Hematopoietic multipotent progenitor cell (in vitro differentiated cells): ENCODE measurements at regions not wholly inside any gene's neighbourhood (a gene's known extent, or its start where the extent isn't known, plus 50 kb on each side); places are given as distances from the start of the nearest gene placed in this dataset.
"Not testable (repeated sequence)": the region's sequence is repeated elsewhere in the genome, so short reads cannot be mapped to it uniquely, and the experiment has no call there.

Experiments used
- DNase-seq, 3 donors: peaks; one replicate each; pipeline ENCODE4 v3.0.0-alpha.2; 2011 to 2015; ENCODE audit warnings: low read depth in 2 of 3, low spot score in 2 of 3

DNA sequence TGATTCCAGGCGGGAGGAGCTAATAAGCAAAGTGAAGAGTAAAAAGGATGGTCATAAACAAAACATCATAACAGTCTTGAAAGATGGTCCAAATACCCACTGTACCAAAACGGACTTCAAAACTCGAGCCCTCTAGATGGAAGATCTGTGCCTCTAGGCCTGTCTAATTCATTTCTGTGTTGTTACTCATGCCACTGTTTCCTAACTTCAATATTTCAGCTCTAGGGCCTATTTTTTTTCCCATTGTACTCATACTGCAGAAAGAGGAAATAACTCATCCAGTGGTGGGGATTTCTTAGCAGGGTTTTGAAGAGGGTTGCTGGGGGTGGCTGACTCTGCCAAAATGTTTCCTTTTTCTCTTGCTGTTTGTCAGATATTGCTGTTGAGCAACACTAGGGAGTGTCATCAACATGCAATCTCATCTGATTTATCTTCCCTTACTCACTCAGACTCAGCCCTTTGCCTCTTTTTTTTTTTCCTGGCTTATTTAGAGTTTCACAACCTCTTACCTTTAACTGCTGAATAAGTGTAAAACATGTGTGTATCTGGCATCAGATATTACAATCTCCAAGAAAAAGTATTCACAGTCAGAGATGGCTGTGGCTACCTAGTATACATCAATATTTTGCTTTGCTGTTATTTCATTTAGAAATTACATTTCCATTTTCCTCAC lies 189.6 kb downstream of the DUSP6 start:
- peak in 2 of 3 donors; percentile 93 to 95 for DNase-seq

DNA sequence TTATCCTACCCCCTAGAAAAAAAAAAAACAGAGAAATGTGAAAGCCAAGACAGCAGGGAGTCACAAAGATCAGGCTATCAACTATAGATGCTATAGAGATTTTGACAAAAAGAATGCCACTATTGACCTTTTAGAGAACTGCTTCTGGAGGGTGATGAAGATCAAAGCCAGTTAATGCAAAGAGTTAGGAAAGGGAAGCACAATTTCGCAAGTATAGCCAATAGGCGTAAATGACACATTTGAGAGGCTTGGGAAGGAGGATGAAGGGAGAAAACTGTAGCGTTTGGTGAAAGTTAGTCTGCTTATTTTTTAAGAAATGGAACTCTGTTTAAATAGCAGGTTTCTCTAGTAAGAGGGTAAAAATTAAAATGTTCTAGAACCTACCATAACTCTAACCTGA lies 190.7 kb downstream of the DUSP6 start:
- DNase-seq = no peak

GRCh38 chr12:89160716-89161123 lies 191.6 kb downstream of the DUSP6 start:
- no peak for DNase-seq

GRCh38 chr12:89157413-89157812 lies 194.9 kb downstream of the DUSP6 start:
- no peak for DNase-seq

GRCh38 chr12:89156862-89157262 lies 195.4 kb downstream of the DUSP6 start:
- DNase-seq = no peak

DNA sequence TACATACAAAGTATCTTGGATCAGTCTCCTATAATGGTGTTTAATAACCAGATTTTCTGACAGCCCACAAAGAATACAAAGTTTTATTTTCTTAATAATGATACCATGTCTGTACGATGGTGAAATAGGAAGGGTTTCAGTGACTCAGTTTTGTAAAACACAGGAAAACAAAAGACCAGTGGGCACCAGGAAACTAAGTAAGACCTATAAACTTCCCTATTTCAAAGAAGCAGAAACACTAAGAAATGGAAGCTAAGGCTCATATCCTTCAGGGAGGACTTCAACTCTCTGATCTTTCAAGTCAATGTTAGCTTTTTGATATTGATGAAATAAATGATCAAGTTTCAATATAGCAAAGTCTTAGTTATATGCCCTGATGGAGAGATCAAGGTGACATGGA lies 196.0 kb downstream of the DUSP6 start:
- DNase-seq = peak in 1 of 3 donors; percentile 36

DNA sequence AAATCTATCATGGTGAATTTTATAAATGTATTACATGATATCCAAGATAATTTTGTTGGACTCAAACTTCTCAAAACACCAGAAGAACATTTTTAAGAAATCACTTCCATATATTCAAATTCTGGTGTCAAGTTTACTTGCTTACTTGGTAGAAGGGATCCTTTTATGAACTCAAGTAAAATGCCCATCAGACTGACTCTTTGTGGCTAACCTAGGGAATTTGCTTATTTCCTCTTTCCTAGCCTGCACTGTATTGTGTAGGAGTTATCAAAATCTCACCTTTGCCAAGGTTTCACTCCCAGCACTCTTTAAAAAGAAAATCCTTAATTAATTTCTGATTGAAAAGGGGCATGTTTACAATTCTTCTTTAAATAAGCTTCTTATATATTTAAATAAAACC lies 196.5 kb downstream of the DUSP6 start:
- no peak for DNase-seq

DNA sequence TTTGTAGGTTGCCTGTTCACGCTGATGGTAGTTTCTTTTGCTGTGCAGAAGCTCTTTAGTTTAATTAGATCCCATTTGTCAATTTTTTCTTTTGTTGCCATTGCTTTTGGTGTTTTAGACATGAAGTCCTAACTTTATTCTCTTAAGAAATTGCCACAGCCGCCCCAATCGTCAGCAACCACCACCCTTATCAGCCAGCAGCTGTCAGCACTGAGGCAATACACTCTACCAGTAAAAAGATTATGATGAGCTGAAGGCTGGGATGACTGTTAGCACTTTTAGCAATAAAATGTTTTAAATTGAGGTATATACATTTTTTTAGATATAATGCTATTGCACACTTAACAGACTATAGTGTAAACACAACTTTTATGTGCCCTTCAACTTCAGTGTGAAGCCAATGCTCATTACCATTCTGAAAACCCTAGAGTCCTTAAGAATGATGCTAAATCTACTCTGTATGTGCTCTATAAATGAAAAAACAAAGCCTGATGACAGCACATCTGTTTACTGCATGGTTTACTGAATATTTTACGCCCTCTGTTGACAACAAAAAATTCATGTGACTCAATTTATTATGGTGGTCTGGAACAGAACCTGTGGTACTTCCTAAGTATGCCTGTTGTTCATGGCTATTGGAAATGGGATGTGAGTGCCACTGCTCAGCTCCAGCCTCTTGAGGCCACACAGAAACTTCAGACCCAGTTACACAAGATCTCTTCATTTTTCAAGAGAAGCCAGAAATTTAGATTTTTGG lies 197.4 kb downstream of the DUSP6 start:
- DNase-seq = no peak

GRCh38 chr12:89153341-89153740 lies 199.0 kb downstream of the DUSP6 start:
- DNase-seq = no peak

GRCh38 chr12:89151536-89151935 lies 200.8 kb downstream of the DUSP6 start:
- DNase-seq = no peak

DNA sequence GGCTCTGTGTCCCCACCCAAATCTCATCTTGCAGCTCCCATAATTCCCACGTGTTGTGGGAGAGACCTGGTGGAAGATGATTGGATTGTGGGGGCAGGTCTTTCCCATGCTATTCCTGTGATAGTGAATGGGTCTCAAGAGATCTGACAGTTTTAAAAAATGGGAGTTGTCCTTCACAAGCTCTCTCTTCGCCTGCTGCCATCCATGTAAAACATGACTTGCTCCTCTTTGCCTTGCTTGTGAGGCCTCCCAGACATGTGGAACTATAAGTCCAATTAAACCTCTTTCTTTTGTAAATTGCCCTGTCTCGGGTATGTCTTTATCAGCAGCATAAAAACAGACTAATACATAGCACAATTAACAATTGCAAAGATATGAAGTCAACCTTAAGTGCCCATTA lies 201.5 kb downstream of the DUSP6 start:
- not testable (repeated sequence) for DNase-seq

DNA sequence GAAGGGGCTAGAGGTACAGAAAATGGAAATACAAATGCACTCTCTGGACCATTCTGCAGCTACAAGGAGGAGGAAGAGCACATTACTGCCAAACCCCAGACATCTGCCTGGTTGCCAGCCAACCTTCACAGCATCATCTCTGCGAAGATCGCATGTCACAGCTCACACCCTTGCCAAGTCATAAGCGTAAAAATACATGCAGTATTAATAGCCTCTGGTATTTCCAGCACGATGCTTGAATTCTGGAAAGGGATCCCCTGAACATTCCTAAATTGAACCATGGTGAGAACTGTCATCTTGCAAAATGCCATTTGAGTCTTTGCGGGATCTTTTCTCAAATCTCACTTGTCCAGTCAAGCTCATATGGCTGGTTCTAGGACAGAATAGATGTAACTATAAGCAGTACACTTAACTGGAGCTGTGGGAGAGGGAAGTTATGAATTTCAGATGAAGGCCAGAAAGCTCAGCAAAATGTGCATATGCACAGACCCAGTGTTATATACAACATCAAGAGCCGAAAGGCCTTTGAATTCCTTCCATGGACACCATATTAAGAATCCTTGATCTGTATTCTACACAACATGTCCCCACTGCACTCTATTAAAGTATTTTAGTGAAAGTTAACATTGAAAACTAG lies 211.6 kb downstream of the DUSP6 start:
- no peak for DNase-seq

- no peak for DNase-seq
These were observed 212.2 kb downstream of the DUSP6 start for GRCh38 chr12:89140141-89140540.

- no peak for DNase-seq
These were observed 212.9 kb downstream of the DUSP6 start for GRCh38 chr12:89139390-89139789.

DNA sequence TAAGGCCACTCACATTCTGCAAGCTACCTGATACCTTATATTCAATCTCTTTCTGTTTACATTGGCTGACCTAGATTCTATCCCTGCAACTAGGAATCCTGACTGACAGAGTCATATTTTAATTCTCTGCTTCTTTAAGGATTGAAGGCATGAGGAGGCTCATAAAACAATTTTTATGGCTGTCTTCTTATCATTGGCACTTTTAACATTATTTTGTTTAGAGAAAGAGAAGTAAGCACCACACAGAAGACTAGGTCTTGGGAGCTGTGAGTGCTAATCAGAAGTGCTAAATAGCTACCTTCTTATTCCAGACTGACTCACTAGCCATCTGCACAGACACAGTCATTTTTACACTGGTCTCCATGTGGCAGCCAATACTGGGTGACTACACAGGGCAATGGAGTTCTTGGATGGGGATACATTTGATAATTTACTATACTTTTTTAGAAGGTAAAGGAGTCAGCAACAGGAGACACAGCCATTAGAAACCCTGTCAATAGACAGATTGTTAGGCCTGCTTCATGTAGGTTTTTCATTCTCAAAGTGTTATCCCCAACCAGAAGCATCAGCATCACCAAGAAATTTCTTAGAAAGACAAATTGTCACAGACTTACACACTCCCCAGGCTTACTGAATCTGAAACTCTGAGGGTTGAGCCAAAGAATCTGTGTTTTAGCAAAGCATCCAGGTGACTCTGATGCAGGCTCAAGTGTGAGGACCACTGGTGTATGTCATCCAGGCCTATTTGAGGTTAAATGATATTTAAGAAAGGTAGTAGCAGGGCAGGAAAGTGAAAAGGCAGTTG lies 214.1 kb downstream of the DUSP6 start:
- DNase-seq = no peak

DNA sequence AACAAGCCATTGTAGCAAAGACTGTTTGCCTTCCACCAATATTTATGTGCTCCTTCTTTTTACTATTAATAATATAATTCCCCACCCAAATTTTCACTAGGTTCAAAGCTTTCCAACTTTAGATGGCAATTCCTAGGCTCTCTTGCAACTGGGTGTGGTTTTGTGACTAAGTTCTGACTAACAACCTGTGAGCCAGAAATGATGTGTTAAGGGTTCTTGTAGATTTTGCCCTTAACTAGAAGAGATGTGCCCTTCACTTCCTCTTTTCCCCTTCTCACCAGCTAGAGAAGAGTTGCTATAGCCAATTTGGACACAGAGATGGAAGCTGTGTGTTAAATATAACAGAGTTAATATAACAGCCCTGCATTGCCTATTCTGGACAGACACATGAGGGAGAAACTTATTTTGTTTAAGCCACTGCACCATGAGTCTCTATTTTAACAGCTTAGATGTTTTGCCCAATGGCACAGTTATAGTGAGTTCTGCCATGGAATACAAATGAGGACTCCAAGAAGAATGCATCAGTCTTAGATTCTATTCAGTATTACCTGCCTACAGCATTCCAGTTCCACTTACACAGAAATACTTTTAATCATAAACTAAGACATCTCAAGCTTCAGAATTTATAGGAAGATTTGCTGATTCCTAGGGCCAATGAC lies 216.2 kb downstream of the DUSP6 start:
- peak in 1 of 3 donors; percentile 42 for DNase-seq

DNA sequence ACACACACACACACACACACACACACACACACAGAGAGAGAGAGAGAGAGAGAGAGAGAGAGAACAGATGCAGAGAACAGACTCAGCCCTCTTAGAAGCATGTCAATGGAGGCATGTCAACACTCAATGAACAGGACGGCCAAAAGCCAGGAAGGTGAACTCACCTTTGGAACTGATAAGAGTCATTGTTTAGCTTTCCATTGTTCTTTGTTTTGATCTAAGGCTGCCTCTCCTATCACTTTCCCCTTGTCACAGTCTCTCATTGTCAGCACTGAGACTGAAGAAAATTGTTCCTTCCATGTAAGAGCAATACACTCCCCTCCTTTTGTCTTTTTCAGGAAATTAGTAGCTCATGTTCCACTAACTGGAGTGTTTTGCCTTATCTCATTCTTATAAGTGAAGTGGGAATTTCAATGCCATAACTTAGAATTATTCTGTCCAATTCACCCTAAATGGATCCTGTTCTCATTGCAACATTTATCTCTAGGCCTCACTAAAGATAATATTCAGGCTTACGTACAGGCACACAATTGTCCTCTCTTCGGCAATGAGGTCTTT lies 218.0 kb downstream of the DUSP6 start:
- no peak for DNase-seq

GRCh38 chr12:89129167-89129870 lies 223.0 kb downstream of the DUSP6 start:
- DNase-seq = no peak

DNA sequence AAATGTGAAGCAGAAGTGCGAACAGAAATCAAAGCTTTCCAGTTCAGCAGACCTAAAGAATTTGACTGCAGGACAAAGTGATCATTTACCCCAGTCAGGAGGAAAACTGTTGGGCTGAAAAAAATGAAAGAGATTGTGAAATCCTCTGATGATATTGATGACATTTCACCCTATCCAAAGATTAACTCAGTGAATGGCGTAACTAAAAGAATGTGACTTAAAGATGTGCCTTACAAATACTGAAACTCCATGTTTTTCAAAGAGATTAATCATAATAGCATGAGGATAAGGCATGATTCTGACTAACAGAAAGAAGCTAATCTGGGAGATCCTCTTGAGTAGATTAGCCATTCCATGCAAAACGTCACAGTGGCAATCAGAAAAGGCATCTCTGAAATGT lies 225.6 kb downstream of the DUSP6 start:
- DNase-seq = no peak

GRCh38 chr12:89122852-89123251 lies 229.4 kb downstream of the DUSP6 start:
- DNase-seq = no peak
